Omental fat pad (tissue), 3 donors: ENCODE measurements at regions not wholly inside any gene's neighbourhood (a gene's known extent, or its start where the extent isn't known, plus 50 kb on each side); places are given as distances from the start of the nearest gene placed in this dataset.

Experiments used
- ATAC-seq: fragments of 150-250 bp; one replicate; pipeline ENCODE4 v1.9.1; 2016; ENCODE audit warnings: mild to moderate bottlenecking, moderate library complexity; ENCODE audit not compliant: low FRiP score
- DNase-seq: peaks from one replicate; pipeline ENCODE4 v3.0.0-alpha.2; 2019; ENCODE audit warnings: low spot score
- CTCF ChIP-seq, 3 donors: fragments of 450-650 bp; IDR thresholded peaks; one replicate each; pipeline ENCODE4 v1.5.1; 2016 to 2017; ENCODE audit warnings: antibody characterized with exemption in 3 of 3, mild to moderate bottlenecking in 3 of 3, moderate library complexity in 2 of 3

- ATAC-seq (peak; percentile 59), DNase-seq (no peak)
Observed at GRCh38 chr11:64449381-64450167, 90.6 kb downstream of the RPS6KA4 start.

GRCh38 chr11:64450168-64450560, 91.2 kb downstream of the RPS6KA4 start:
- TF ChIP-seq CTCF (IDR thresholded peaks at IDR 0.05): no peak
- ATAC-seq: no peak
- DNase-seq: no peak

More at GRCh38 chr11:64449381-64450167, 90.6 kb downstream of the RPS6KA4 start:
- no peak for TF ChIP-seq CTCF (IDR thresholded peaks at IDR 0.05)

- no peak for TF ChIP-seq CTCF (IDR thresholded peaks at IDR 0.05)
- ATAC-seq (no peak), DNase-seq (no peak)
Observed at GRCh38 chr11:64451856-64452255, 92.9 kb downstream of the RPS6KA4 start.

GRCh38 chr11:64453466-64453865, 94.5 kb downstream of the RPS6KA4 start:
- no peak for TF ChIP-seq CTCF (IDR thresholded peaks at IDR 0.05)
- DNase-seq (no peak), ATAC-seq (no peak)

GRCh38 chr11:64455456-64456261, 96.7 kb downstream of the RPS6KA4 start:
- ATAC-seq (no peak), DNase-seq (no peak)
- TF ChIP-seq CTCF (IDR thresholded peaks at IDR 0.05): no peak

- TF ChIP-seq CTCF (IDR thresholded peaks at IDR 0.05): no peak
- DNase-seq: no peak
- no peak for ATAC-seq
Observed at GRCh38 chr11:64456509-64457320, 97.8 kb downstream of the RPS6KA4 start.
